H9 (cell line): ENCODE measurements at regions not wholly inside any gene's neighbourhood (a gene's known extent, or its start where the extent isn't known, plus 50 kb on each side); places are given as distances from the start of the nearest gene placed in this dataset.

Experiments
- DNase-seq: peaks from one replicate; pipeline ENCODE4 v3.0.0-alpha.2; 2017
- H2AFZ ChIP-seq: one replicate; pipeline ENCODE4 v1.6.1; 2013; ENCODE audit warnings: mild to moderate bottlenecking, low read length, control low read depth, moderate library complexity
- H2AK5ac ChIP-seq: 2 replicates; pipeline ENCODE4 v1.6.1; 2013; ENCODE audit warnings: low read length, control low read depth, mixed read lengths; ENCODE audit not compliant: insufficient read length
- H2BK120ac ChIP-seq: one replicate; pipeline ENCODE4 v1.6.1; 2013; ENCODE audit warnings: low read depth, mild to moderate bottlenecking, low read length, control low read depth, inconsistent platforms; ENCODE audit not compliant: poor library complexity, severe bottlenecking
- H2BK12ac ChIP-seq: 2 replicates; pipeline ENCODE4 v1.6.1; 2013; ENCODE audit warnings: low read length, control low read depth, mixed read lengths, low read depth; ENCODE audit not compliant: insufficient read length
- H2BK15ac ChIP-seq: 2 replicates; pipeline ENCODE4 v1.6.1; 2013; ENCODE audit warnings: low read depth, low read length, control low read depth
- H2BK20ac ChIP-seq: one replicate; pipeline ENCODE4 v1.6.1; 2013; ENCODE audit warnings: low read depth, mild to moderate bottlenecking, low read length, control low read depth, inconsistent platforms; ENCODE audit not compliant: poor library complexity, severe bottlenecking
- H2BK5ac ChIP-seq: 2 replicates; pipeline ENCODE4 v1.6.1; 2013; ENCODE audit warnings: low read length, control low read depth, mixed read lengths; ENCODE audit not compliant: insufficient read length
- H3K14ac ChIP-seq: 2 replicates; pipeline ENCODE4 v1.6.1; 2013; ENCODE audit warnings: low read length, control low read depth; ENCODE audit not compliant: insufficient read depth
- H3K18ac ChIP-seq: 2 replicates; pipeline ENCODE4 v1.6.1; 2013; ENCODE audit warnings: low read depth, mild to moderate bottlenecking, mixed read lengths, low read length, control low read depth; ENCODE audit not compliant: insufficient read length
- H3K23ac ChIP-seq: 2 replicates; pipeline ENCODE4 v1.6.1; 2013; ENCODE audit warnings: low read length, control low read depth, mixed read lengths, low read depth; ENCODE audit not compliant: insufficient read length
- H3K23me2 ChIP-seq: 2 replicates; pipeline ENCODE4 v1.6.1; 2013; ENCODE audit warnings: low read depth, mild to moderate bottlenecking, mixed read lengths, low read length, control low read depth; ENCODE audit not compliant: insufficient read length, poor library complexity, severe bottlenecking
- H3K27ac ChIP-seq: 2 replicates; pipeline ENCODE4 v1.5.1; 2013; ENCODE audit warnings: low read length, control low read depth, mixed read lengths, low read depth; ENCODE audit not compliant: insufficient read length
- H3K27me3 ChIP-seq: 2 replicates; pipeline ENCODE4 v1.6.1; 2013; ENCODE audit warnings: low read length, control low read depth, inconsistent platforms; ENCODE audit not compliant: insufficient read depth
- H3K4ac ChIP-seq: 2 replicates; pipeline ENCODE4 v1.6.1; 2013; ENCODE audit warnings: low read depth, mild to moderate bottlenecking, control low read depth, inconsistent platforms, low read length, moderate library complexity
- H3K4me1 ChIP-seq: 2 replicates; pipeline ENCODE4 v1.6.1; 2013; ENCODE audit warnings: low read length, control low read depth, inconsistent platforms; ENCODE audit not compliant: insufficient read depth
- H3K4me2 ChIP-seq: 2 replicates; pipeline ENCODE4 v1.6.1; 2013; ENCODE audit warnings: low read length, control low read depth, mixed read lengths; ENCODE audit not compliant: insufficient read length, insufficient read depth
- H3K56ac ChIP-seq: 2 replicates; pipeline ENCODE4 v1.6.1; 2013; ENCODE audit warnings: low read depth, mild to moderate bottlenecking, mixed read lengths, low read length, control low read depth; ENCODE audit not compliant: insufficient read length
- H3K79me1 ChIP-seq: 2 replicates; pipeline ENCODE4 v1.6.1; 2013; ENCODE audit warnings: low read depth, mild to moderate bottlenecking, moderate library complexity, low read length, control low read depth, inconsistent platforms; ENCODE audit not compliant: insufficient read depth, poor library complexity, severe bottlenecking
- H3K79me2 ChIP-seq: 2 replicates; pipeline ENCODE4 v1.6.1; 2013; ENCODE audit warnings: low read length, control low read depth, inconsistent platforms; ENCODE audit not compliant: insufficient read depth
- H3K9ac ChIP-seq: 2 replicates; pipeline ENCODE4 v1.6.1; 2013; ENCODE audit warnings: low read length, control low read depth, mixed read lengths; ENCODE audit not compliant: insufficient read length; ENCODE audit errors: extremely low read depth
- H3K9me3 ChIP-seq: one replicate; pipeline ENCODE4 v1.6.1; 2013; ENCODE audit warnings: low read depth, low read length, inconsistent platforms; ENCODE audit not compliant: control insufficient read depth
- H3T11ph ChIP-seq: one replicate; pipeline ENCODE4 v1.6.1; 2013; ENCODE audit warnings: mild to moderate bottlenecking, low read length, control low read depth, inconsistent platforms
- H4K20me1 ChIP-seq: one replicate; pipeline ENCODE4 v1.6.1; 2013; ENCODE audit not compliant: control insufficient read depth, insufficient read length, insufficient read depth
- H4K5ac ChIP-seq: 2 replicates; pipeline ENCODE4 v1.6.1; 2013; ENCODE audit warnings: low read depth, mild to moderate bottlenecking, mixed read lengths, low read length, control low read depth; ENCODE audit not compliant: insufficient read length
- H4K8ac ChIP-seq: replicated peaks from 2 replicates; pipeline ENCODE4 v1.6.1; 2013; ENCODE audit warnings: low read length, control low read depth, mixed read lengths, low read depth; ENCODE audit not compliant: insufficient read length
- H4K91ac ChIP-seq: 2 replicates; pipeline ENCODE4 v1.6.1; 2013; ENCODE audit warnings: low read depth, mild to moderate bottlenecking, moderate library complexity, mixed read lengths, low read length, control low read depth; ENCODE audit not compliant: insufficient read length
- H3K27ac Mint-ChIP-seq, 3 experiments: 2 replicates in 2 of 3; 3 replicates in 1 of 3; pipeline ENCODE4 v1.8.0; 2020 to 2021; ENCODE audit warnings: mixed read lengths in 3 of 3, mild to moderate bottlenecking in 1 of 3, moderate library complexity in 1 of 3
- H3K27me3 Mint-ChIP-seq: 2 replicates; pipeline ENCODE4 v1.8.0; 2021; ENCODE audit warnings: low read depth, mild to moderate bottlenecking, moderate library complexity, mixed read lengths
- H3K36me3 Mint-ChIP-seq, 3 experiments: 2 replicates in 2 of 3; 3 replicates in 1 of 3; pipeline ENCODE4 v1.8.0; 2020 to 2021; ENCODE audit warnings: low read depth in 3 of 3, mixed read lengths in 3 of 3; ENCODE audit not compliant: insufficient read depth in 1 of 3
- H3K4me1 Mint-ChIP-seq, 2 experiments: 2 replicates each; pipeline ENCODE4 v1.8.0; 2020; ENCODE audit warnings: mixed read lengths in 2 of 2
- H3K4me3 Mint-ChIP-seq, 2 experiments: 2 replicates in 1 of 2; 3 replicates in 1 of 2; pipeline ENCODE4 v1.8.0; 2020 to 2021; ENCODE audit warnings: mild to moderate bottlenecking in 2 of 2, mixed read lengths in 2 of 2, moderate library complexity in 1 of 2
- H3K9me3 Mint-ChIP-seq, 2 experiments: 2 replicates in 1 of 2; 3 replicates in 1 of 2; pipeline ENCODE4 v1.8.0; 2020; ENCODE audit warnings: mild to moderate bottlenecking in 2 of 2, mixed read lengths in 2 of 2, moderate library complexity in 1 of 2
- WGBS: extraction: QIAGEN DNeasy Blood & Tissue Kit; methylation state at CpG from one replicate; pipeline ENCODE4 v1.1.7; 2013; ENCODE audit warnings: missing lambda C conversion rate, low lambda C conversion rate, mixed read lengths; ENCODE audit not compliant: insufficient read length; ENCODE audit errors: extremely low coverage; 5-methylcytosine and 5-hydroxymethylcytosine counted together
- TF ChIP-seq, protein P1 (sequence below): fragments of 200-600 bp; sonication (generic); conservative IDR thresholded peaks from 3 replicates; pipeline ENCODE4 v1.8.0; 2021; ENCODE audit warnings: antibody characterized with exemption, mild to moderate bottlenecking

DNA sequence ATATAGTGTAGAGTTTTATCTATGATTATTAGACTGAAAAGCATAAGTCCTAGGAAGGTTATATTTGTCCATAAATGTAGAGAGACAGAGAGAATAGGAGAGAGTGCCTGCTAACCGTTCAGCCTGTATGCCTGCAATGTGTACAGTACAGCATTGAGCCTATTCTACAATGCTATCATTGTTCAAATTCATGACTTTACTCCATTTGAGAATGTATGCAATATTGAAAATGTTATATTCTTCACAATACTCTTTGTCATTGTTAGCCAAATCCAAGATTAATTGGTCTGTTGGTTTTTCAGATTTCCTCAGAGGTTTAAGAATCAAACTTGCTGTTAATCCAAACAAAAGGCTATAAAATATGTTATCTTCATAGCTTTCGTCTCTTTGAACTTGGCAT lies 585.2 kb upstream of the B3GALT2 start:
- no peak overlapping the region for H3K56ac ChIP-seq
- no peak overlapping the region for H3K18ac ChIP-seq
- H3K27me3 ChIP-seq: no peaks in the 10 kb centered on the region
- H2BK5ac ChIP-seq: no peak overlapping the region
- no peak overlapping the region for H4K91ac ChIP-seq
- no peak overlapping the region for H2BK20ac ChIP-seq
- no peaks in the 10 kb centered on the region for H3K79me2 ChIP-seq
- H3K4me2 ChIP-seq: no peak overlapping the region
- H2BK15ac ChIP-seq: no peak overlapping the region
- H3K27ac ChIP-seq: no peak overlapping the region
- H3K4me1 ChIP-seq: no peaks in the 10 kb centered on the region
- H3K23ac ChIP-seq: no peak overlapping the region
- no peak overlapping the region for H3K9ac ChIP-seq
- Mint-ChIP-seq H3K4me3 (no peak overlapping the region), H3K27me3 (no peaks in the 10 kb centered on the region; the same call in 1 of the 2 replicates), H3K4me1 (no peaks in the 10 kb centered on the region), H3K27ac (no peak overlapping the region), H3K36me3 (peaks cover 3 to 24% (median 18%) of the 10 kb centered on the region in 3 experiments), H3K9me3 (peaks cover 19 to 23% of the 10 kb centered on the region in 2 experiments)
- no peaks in the 10 kb centered on the region for H3K79me1 ChIP-seq
- H4K20me1 ChIP-seq: no peaks in the 10 kb centered on the region
- no peak overlapping the region for H4K8ac ChIP-seq
- H2BK12ac ChIP-seq: no peak overlapping the region
- H4K5ac ChIP-seq: no peak overlapping the region
- H2BK120ac ChIP-seq: no peak overlapping the region
- no CpG with 5 or more reads among the region's 2 CpGs for WGBS
- no peak overlapping the region for H2AFZ ChIP-seq
- H3T11ph ChIP-seq: no peak overlapping the region
- H3K23me2 ChIP-seq: no peaks in the 10 kb centered on the region
- H2AK5ac ChIP-seq: no peak overlapping the region
- no peaks in the 10 kb centered on the region for H3K9me3 ChIP-seq
- TF ChIP-seq, protein P1, sequence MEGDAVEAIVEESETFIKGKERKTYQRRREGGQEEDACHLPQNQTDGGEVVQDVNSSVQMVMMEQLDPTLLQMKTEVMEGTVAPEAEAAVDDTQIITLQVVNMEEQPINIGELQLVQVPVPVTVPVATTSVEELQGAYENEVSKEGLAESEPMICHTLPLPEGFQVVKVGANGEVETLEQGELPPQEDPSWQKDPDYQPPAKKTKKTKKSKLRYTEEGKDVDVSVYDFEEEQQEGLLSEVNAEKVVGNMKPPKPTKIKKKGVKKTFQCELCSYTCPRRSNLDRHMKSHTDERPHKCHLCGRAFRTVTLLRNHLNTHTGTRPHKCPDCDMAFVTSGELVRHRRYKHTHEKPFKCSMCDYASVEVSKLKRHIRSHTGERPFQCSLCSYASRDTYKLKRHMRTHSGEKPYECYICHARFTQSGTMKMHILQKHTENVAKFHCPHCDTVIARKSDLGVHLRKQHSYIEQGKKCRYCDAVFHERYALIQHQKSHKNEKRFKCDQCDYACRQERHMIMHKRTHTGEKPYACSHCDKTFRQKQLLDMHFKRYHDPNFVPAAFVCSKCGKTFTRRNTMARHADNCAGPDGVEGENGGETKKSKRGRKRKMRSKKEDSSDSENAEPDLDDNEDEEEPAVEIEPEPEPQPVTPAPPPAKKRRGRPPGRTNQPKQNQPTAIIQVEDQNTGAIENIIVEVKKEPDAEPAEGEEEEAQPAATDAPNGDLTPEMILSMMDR: no peak
- no peak overlapping the region for H3K14ac ChIP-seq
- H3K4ac ChIP-seq: no peak overlapping the region
- DNase-seq: no peak
